NCI-H1092 (cell line): ENCODE measurements at regions not wholly inside any gene's neighbourhood (a gene's known extent, or its start where the extent isn't known, plus 50 kb on each side); places are given as distances from the start of the nearest gene placed in this dataset.
A peak's percentile ranks its signal among the peaks of the same experiment; 100 is the strongest.
"Not testable (repeated sequence)": the region's sequence is repeated elsewhere in the genome, so short reads cannot be mapped to it uniquely, and the experiment has no call there.

ENCODE experiments used
- DNase-seq: peaks from one replicate; lab custom pipeline; 2025; lab: John Stamatoyannopoulos, UW

DNA sequence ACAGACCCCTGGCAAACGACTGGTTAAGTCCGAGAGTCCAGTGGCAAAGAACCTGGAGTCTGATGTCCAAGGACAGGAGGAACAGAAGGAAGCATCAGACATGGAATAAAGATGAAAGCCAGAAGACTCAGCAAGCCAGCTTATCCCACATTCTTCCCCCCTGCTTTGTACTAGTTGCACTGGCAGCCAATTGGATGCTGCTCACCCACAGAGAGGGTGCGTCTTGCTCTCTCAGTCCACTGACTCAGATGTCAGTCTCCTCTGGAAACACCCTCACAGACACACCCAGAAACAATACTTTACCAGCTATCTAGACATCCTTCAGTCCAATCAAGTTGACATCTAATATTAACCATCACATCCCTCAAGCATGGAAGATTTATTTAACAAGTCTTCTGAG lies 1265.8 kb upstream of the CNTN5 start:
- DNase-seq, result no peak

DNA sequence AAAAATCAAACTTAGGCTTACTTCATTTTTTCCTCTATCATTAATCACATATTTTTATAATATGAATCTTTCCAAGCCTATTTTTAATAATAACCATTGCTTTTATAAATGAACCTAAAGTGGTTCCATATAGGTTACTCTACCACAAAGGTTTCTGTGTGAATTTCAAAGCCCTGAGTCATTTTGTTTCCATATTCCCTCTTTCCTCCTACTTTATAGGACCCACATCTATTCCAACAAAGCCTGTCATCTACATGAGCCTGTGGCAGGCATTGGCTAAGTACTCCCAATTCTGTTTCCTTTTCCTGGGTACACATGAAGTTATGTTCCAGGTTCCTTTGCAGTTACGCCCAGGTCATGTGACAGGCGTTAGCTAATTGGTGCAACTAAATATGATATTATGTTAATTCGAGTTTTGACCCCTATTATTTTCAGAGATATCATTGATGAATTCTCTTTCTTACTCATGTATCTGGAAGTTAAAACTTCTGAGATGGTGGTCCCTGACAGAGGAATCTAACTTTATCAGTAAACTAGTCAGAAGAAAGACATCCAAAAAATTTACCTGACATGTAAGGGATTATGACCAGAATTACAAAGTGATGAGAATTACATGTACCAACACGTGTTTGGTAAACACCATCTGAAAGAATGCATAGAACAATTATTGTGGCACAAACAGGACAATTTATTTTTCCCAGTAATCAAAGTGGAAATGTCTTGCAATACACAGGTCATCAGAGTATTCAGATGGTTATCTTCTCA lies 1264.0 kb upstream of the CNTN5 start:
- DNase-seq, result no peak

DNA sequence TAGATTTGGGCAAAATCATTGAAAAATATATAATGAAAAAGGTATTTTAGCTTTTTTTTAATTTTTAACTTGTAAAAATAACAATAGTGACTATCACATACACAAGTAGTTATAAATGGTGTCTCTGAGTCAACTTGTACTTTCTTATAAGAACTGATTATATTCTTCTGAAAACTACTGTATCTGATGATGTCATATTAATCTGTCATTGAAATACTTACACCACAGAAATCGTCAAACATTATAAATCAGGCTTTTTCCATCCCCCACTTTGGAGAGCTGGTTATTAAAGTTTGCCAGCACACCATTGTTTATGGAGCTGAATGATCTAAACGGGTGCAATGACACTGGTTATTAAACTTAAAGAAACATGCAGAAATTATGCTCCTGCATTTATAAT lies 1259.6 kb upstream of the CNTN5 start:
- no peak for DNase-seq

DNA sequence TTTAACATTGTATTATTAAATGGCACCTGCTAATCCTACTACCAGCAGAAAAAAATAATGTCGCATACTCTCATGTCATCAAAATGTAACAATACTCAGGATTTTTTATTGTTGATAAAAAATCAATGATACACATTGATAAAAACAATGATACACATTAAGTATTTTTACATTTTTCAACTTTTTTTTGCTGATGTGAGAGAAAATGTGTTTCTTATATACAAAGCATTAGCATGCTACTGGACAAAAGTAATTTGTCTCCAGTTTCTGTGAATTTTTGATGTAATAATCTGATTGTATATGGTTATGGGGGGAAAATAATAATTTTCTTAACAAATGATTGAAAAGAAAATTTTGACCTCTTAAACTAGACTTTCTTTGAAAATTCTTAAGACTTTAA lies 1256.6 kb upstream of the CNTN5 start:
- no peak for DNase-seq

- no peak for DNase-seq
These were observed 1256.1 kb upstream of the CNTN5 start for GRCh38 chr11:97764605-97765004.

DNA sequence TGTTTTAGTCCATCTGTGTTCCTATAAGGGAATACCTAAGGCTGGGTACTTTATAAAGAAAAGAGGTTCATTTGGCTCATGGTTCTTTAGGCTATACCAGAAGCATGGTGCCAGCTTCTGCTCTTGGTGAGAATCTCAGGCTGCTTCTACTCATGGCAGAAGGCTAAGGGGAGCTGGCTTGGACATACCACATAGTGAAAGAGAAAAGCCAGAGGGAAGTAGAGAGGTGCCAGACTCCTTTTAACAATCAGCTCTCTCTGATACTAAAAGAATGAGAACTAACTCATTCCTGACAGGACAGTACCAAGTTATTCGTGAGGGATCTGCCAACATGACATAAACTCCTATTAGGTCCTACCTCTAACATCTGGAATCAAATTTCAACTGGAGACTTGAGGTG lies 1250.2 kb upstream of the CNTN5 start:
- DNase-seq, result no peak

DNA sequence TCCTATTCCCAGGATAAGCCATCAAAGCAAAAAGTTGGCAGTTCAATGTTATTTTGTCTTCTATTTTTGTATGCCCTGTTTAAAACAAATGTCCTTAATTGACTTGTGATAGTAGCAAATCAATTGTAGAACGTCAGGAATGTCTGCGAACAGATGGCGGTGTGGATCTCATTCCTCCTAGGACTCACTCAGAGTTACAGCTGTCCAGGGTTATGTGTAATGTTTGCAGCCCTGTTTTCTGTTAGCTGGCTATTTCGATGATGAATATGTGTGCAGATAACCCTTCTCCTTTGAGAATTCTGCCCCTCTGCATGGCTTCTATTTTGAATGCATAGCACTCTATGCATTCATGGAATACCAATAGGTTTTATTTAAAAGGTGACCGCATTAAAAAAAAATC lies 1248.0 kb upstream of the CNTN5 start:
- DNase-seq, result no peak

- not testable (repeated sequence) for DNase-seq
These were observed 1236.4 kb upstream of the CNTN5 start for GRCh38 chr11:97784388-97784787.

- peak; percentile 16 for DNase-seq
These were observed 1233.8 kb upstream of the CNTN5 start for GRCh38 chr11:97786961-97787360.

DNA sequence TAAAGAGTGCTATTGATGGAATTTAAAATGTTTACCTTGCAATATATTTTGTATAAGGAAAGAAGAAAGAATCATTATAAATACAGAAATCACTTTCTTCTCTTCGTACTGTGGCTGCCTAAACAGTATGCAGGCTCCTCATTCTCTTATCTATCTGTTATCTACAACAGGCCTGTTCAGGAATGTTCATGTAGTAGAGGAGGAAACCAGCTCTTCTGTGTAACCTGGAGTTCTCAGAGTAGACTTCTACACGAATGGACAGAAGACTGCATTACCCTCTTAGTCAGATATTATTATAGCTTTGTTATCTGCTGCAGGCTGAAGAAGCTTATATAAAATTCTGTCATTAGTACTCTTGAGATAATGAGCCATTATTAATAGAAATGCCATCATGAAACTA lies 1225.9 kb upstream of the CNTN5 start:
- DNase-seq, result no peak

GRCh38 chr11:97800891-97801290 lies 1219.9 kb upstream of the CNTN5 start:
- DNase-seq, result no peak

- DNase-seq, result no peak
These were observed 1206.3 kb upstream of the CNTN5 start for GRCh38 chr11:97814325-97814959.

- no peak for DNase-seq
These were observed 1205.1 kb upstream of the CNTN5 start for GRCh38 chr11:97815667-97816066.

GRCh38 chr11:97832451-97832850 lies 1188.3 kb upstream of the CNTN5 start:
- no peak for DNase-seq

DNA sequence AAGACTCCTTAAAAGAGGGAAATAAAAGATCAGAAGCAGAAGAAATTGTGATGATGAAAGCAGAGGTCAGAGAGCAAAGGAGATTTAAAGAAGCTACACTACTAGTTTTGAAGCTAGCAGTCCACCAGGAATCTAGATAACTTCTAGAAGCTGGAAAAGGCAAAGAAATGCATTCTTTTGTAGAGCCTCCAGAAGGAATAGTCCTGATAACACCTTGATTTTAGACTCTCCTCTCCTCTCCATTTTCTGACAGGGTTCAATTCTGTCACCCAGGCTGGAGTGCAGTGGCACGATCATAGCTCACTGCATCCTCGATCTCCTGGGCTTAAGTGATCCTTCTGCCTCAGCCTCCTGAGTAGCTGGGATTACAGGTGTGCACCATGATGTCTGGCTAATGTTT lies 1187.3 kb upstream of the CNTN5 start:
- DNase-seq, result no peak

DNA sequence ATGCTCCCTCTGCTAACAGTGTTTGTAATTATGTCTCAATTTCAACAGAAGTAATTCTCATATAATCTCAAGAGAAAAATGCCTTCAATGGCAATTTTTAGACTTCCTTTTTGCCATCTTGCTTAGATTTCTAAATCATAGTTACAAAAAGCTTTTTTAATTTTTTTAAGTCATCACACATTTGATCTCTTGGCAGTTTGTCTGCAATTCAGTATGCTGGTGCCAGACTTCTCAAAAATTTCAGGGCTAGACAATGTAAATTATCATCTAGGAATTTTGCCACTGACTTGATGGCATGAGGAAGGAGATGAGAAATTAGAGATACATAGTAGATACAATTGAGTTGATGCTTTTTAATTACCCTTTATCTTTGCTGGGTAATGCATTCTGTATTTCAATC lies 1176.7 kb upstream of the CNTN5 start:
- DNase-seq, result no peak

DNA sequence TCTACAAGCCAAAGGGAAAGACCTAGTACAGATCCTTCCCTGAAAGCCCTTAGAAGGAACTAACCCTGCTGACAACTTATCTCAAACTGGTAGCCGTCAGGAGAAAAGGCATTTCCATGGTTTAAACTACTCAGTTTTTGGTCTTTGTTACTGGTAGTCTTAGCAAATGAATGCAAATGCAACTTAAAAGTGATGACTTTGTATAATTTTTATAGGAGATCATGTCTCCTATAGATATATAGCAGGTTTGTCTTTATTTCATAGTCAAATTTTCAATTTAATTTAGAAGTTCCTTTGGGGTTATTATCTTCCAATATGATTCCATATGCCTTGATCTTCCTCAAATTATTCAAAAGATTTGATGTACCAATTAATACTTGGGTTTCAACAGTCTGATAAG lies 1173.0 kb upstream of the CNTN5 start:
- DNase-seq, result no peak

DNA sequence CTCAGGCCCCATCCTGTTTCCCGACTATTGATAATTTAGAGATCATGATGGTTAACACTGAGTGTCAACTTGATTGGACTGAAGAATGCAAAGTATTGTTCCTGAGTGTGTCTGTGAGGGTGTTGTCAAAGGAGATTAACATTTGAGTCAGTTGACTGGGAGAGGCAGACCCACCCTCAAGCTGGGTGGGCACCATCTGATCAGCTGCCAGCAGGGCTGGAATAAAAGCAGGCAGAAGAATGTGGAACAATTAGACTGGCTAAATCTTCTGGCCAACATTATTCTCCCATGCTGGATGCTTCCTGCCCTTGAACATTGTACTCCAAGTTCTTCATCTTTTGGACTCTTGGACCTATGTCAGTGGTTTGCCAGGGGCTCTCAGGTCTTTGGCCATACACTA lies 1170.0 kb upstream of the CNTN5 start:
- no peak for DNase-seq

- no peak for DNase-seq
These were observed 1166.4 kb upstream of the CNTN5 start for GRCh38 chr11:97854357-97854756.

- no peak for DNase-seq
These were observed 1165.9 kb upstream of the CNTN5 start for GRCh38 chr11:97854877-97855276.

- DNase-seq, result no peak
These were observed 1164.1 kb upstream of the CNTN5 start for GRCh38 chr11:97856666-97857065.

GRCh38 chr11:97860237-97860636 lies 1160.5 kb upstream of the CNTN5 start:
- no peak for DNase-seq

DNA sequence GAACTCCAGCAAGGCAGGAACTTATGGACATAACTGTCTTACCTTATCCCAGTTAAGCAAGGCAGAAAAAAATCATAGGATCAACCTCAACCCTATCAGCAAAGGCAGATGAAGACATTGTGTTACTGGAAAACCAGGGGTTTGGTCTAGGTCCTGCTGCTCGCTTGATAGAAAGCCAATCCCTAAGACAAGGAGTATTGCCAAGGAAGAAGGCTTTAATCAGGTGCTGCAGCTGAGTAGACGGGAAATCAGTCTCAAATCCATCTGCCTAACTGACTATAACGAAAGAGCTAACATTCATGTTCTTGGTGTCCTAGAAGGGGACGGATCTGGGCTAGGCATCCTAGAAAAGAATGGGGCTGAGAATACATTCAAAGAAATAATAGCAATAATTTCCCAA lies 1158.7 kb upstream of the CNTN5 start:
- DNase-seq, result no peak

GRCh38 chr11:97865424-97866012 lies 1155.2 kb upstream of the CNTN5 start:
- no peak for DNase-seq
